ENCODE measurements at regions not wholly inside any gene's neighbourhood (a gene's known extent, or its start where the extent isn't known, plus 50 kb on each side); places are given as distances from the start of the nearest gene placed in this dataset.
"Not testable (repeated sequence)": the region's sequence is repeated elsewhere in the genome, so short reads cannot be mapped to it uniquely, and the experiment has no call there.

DNA sequence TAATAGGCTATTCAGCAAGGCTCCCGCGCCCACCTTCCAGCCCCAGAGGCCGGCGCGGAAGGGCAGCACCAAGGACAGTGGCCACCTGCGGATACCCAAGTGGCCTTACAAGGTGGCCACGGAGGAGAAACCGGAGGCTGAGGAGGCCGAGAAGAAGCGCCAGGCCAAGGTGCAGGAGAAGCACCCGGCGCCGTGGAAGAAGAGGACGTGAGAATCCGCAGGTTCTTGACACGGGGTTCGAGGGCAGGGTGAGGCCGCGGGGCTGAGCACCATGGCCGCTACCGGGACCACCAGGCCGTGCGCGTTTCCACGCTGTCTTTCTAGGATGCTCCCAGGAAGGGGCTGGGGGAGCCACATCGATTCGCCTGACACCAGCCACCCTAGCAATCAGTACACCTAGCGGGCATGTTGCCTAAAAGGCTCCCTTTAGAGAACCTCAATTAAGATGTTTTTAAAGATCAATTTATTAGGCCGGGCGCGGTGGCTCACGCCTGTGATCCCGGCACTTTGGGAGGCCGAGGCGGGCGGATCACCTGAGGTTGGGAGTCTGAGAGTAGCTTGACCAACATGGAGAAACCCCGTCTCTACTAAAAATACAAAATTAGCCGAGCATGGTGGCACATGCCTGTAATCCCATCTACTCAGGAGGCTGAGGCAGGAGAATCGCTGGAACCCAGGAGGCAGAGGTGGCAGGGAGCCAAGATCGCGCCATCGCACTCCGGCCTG, 134.3 kb upstream of the OR4C13 start:
- not testable (repeated sequence) for TF ChIP-seq POLR2AphosphoS5 (IDR thresholded peaks at IDR 0.05; ENCODE audit: borderline replicate concordance, low read depth, low read length); EZH2 (IDR thresholded peaks at IDR 0.05)
